ENCODE measurements at regions not wholly inside any gene's neighbourhood (a gene's known extent, or its start where the extent isn't known, plus 50 kb on each side); places are given as distances from the start of the nearest gene placed in this dataset.
"Not testable (repeated sequence)": the region's sequence is repeated elsewhere in the genome, so short reads cannot be mapped to it uniquely, and the experiment has no call there.

DNA sequence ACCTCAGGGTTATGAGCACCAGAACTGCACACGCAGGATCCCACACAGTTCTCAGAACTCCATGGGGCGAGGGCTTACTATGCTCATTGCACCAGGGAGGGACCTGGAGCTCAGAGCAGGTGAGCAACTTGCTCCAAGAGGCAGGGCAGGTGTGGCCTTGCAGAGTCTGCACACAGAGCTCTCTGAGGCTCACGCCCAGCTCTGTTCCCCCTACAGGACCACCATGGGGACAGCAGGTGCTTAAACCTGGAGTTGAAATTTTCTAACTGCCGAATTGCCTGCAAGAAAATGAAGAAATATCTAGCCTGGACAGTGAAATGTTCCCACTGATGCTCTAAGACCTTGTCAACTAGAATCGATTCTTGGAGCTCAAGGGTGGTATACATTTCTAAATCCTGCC, 49.9 kb upstream of the MSMB start:
- not testable (repeated sequence) for H3K4me3 ChIP-seq (replicated peaks in 1 of 2; ENCODE audit: low read depth in 2 of 2, low read length in 2 of 2); DNase-seq (ENCODE audit: low read depth in 2 of 2)

DNA sequence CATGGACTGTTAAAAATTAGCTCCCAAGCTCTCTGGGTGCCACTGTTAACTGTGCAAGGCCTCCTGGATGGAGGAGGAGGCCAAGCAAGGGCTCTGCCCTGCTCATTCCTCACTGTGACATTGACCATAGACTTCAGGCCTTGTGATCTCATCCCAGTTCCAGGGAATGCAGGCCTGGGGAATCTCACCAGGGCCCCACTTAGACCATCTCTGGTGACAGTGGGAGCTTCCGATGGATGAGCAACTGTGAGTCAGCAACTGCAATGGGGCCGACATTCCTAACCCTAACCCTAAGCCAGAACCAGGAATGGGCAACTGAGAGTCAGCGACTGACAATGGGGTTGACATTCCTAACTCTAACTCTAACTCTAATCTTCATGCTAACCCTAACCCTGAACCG, 50.4 kb upstream of the MSMB start:
- TF ChIP-seq, protein P1, sequence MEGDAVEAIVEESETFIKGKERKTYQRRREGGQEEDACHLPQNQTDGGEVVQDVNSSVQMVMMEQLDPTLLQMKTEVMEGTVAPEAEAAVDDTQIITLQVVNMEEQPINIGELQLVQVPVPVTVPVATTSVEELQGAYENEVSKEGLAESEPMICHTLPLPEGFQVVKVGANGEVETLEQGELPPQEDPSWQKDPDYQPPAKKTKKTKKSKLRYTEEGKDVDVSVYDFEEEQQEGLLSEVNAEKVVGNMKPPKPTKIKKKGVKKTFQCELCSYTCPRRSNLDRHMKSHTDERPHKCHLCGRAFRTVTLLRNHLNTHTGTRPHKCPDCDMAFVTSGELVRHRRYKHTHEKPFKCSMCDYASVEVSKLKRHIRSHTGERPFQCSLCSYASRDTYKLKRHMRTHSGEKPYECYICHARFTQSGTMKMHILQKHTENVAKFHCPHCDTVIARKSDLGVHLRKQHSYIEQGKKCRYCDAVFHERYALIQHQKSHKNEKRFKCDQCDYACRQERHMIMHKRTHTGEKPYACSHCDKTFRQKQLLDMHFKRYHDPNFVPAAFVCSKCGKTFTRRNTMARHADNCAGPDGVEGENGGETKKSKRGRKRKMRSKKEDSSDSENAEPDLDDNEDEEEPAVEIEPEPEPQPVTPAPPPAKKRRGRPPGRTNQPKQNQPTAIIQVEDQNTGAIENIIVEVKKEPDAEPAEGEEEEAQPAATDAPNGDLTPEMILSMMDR (IDR thresholded peaks at IDR 0.05; ENCODE audit: low read depth, low read length), result no peak
- peak; percentile 28 to 38 for DNase-seq (ENCODE audit: low read depth in 2 of 2)
- no peak overlapping the region for H3K4me3 ChIP-seq (replicated peaks in 1 of 2; ENCODE audit: low read depth in 2 of 2, low read length in 2 of 2)

DNA sequence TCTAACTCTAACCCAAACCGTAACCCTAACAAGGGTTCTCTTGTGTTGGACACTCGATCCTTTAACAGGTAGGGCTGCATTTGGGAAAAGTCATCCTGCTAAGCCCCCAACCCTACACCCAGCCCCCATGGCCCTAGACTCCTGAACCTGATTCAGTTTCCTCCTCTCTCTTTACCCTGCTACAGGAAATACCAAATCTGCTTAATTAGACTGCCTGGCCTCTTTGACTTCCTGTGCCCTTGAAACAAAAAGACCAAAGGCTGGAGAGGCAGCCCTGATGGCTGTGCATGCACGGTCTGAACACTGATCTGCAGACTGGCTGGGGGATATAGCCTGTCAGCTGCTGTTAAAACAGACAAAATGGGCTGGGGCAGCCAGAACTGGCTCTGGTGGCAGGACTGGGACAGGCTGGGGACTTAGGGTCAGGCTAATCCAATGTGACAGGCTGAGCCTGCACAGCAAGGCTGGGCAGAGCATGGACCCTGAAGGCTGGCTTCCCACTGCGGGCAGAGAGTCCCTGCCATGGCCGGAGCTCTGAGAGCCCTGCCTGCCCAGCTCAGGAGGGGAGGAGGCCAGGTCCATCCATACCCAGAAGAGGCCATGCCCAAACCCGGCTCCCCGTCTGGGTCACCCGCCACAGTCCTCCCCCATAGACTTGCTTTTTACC, 51.0 kb upstream of the MSMB start:
- H3K4me3 ChIP-seq (replicated peaks in 1 of 2; ENCODE audit: low read depth in 2 of 2, low read length in 2 of 2), result no peak overlapping the region
- TF ChIP-seq, protein P1 (IDR thresholded peaks at IDR 0.05; ENCODE audit: low read depth, low read length), result no peak
- DNase-seq (ENCODE audit: low read depth in 2 of 2), result no peak

DNA sequence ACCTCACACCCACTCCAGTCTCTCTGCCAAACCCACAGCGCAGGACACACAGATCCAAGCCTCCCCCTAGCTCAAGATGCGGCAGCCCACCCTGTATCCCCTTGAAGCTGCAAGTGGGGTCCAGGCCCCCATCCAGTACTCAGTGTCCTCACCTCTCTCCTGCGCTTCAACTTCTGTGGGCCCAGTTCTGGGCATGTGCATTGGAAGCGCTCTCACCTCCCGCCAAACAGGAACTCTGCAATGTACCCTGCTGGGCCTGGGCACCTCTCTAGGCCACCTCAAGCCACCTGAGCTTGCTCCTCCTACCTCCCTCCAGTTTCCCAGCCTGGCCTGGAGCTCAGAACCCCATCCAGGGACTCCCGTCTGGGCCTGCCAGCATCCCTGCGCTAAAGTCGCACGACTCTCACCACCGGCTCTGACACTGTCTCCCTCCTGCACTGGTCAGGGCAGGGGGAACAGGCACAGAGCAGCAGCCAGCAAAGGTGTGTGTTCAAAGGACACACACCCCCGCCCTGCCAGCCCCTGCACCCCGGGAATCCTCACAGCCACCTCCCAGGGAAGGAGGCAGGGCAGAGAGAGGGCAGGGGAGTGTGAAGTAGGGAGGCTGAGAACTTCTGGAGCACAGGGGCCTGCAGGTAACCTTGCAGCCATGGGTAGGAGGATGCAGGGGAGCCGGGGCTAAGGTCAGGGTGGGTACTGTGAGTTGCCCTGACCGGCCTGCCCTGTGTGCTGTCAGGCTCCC, 51.7 kb upstream of the MSMB start:
- H3K4me3 ChIP-seq (replicated peaks in 1 of 2; ENCODE audit: low read depth in 2 of 2, low read length in 2 of 2), result no peak overlapping the region
- TF ChIP-seq, protein P1 (IDR thresholded peaks at IDR 0.05; ENCODE audit: low read depth, low read length), result no peak

DNA sequence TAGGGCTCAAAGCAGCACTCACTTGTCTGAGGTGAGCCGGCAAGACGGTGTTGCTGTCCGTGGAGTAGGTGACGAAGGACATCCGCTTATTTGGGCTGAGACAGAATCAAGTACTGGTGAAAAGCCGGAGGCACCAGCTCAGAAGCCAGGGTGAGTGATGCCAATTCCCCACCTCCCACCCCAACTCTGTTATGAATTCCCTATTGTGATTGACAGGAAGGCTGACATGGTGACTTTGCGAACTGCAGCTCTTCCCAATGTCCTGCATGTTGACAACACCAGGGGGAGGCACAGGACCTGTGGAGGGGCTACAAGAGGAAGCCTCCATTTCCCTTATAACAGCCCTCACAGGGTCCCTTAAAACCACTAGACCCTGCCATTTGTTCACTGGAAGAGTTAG, 52.3 kb upstream of the MSMB start:
- no peak for DNase-seq (ENCODE audit: low read depth in 2 of 2)
- no peak overlapping the region for H3K4me3 ChIP-seq (replicated peaks in 1 of 2; ENCODE audit: low read depth in 2 of 2, low read length in 2 of 2)
- TF ChIP-seq, protein P1 (IDR thresholded peaks at IDR 0.05; ENCODE audit: low read depth, low read length), result no peak

More for the DNA sequence above, 51.7 kb upstream of the MSMB start:
- DNase-seq (ENCODE audit: low read depth in 2 of 2), result no peak

DNA sequence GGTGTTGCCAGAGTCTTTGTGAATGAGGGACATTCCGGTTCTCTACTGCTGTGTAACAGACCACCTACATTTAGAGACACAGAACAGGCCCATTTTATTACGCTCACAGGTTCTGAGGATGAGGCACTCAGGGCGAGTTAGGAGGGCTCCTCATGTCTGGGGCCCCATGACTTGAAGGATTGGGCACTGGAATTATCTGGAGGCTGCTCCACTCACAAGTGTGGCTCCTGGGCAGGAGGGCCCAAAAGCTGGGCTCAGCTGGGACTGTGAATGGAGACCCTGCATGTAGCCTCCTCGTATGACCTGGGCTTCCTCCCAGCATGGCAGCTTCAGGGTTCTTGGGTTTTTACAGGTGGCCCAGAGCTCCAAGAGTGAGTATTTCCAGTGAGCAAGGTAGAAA, 52.9 kb upstream of the MSMB start:
- DNase-seq (ENCODE audit: low read depth in 2 of 2); H3K4me3 ChIP-seq (replicated peaks in 1 of 2; ENCODE audit: low read depth in 2 of 2, low read length in 2 of 2): not testable (repeated sequence)

DNA sequence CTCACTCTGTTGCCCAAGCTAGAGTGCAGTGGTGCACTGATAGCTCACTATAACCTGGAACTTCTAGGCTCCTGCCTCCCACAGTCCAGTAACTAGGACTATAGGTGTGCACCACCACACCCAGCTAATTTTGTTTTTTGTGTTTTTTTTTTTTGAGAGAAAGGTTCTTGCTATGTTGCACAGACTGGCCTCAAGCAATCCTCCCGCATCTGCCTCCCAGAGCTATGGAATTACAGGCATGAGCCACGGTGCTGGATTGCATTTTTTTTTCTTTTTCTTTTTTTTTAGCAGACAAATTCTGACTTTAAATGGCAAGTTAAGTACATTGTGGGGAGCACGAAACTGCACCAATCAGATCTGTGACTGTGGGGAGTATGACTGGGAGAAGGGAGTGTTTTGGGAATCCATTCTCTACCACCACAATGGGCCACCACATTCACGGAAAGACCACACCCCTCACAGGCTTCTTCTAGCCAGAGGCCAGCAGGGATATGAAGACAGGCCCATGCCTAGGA, 58.1 kb upstream of the MSMB start:
- no peak overlapping the region for H3K4me3 ChIP-seq (replicated peaks in 1 of 2; ENCODE audit: low read depth in 2 of 2, low read length in 2 of 2)
- DNase-seq (ENCODE audit: low read depth in 2 of 2), result no peak
- TF ChIP-seq, protein P1 (IDR thresholded peaks at IDR 0.05; ENCODE audit: low read depth, low read length), result no peak

DNA sequence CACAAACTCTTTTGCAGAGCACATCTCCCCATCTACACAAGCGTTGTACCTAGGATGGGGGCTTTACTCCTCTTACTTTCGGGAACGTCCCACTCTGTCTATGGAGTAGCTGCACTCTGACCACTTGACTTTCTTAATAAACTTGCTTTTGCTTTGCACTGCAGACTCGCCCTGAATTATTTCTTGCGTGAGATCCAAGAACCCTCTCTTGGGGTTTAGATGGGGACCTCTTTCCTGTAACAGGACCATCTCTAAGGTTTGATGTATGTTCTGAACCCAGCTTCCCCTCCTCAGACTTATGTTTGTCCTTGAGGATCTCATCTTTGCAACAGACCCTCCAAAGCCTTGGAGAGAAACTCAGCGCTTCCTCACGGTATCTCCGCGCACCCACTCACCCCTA, 59.3 kb upstream of the MSMB start:
- not testable (repeated sequence) for DNase-seq (ENCODE audit: low read depth in 2 of 2)

DNA sequence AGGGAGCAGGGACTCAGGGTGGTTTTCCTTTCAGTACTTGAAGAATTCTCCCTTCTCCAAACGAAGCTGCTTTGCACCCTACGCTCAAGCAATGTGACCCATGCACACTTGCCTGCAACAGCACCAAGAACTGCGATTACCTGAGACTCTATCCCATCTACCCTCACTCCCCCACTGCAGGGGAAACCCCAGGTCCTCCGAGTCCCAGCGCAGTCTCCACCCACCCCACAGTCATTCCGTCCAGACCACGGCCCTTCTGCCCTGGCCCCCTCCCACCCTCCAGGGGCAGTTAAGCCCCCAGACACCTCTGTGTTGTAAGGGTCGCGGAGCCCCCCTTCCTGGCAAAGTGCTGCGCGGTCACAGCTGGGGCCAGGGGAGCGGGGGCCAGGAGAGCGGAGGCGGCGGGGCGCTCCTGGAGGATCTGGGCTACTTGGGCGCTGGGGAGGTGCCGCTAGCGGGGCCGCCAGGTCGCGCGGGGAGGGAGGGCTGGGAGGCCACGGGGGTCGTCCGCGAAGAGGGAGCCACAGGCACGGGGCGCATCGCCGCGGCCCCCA, 59.9 kb upstream of the MSMB start:
- peak overlapping the region; percentile 36 to 52 for H3K4me3 ChIP-seq (replicated peaks in 1 of 2; ENCODE audit: low read depth in 2 of 2, low read length in 2 of 2)
- DNase-seq (ENCODE audit: low read depth in 2 of 2), result not testable (repeated sequence)

More for the DNA sequence above, 59.3 kb upstream of the MSMB start:
- not testable (repeated sequence) for H3K4me3 ChIP-seq (replicated peaks in 1 of 2; ENCODE audit: low read depth in 2 of 2, low read length in 2 of 2)
